ENCODE measurements at regions not wholly inside any gene's neighbourhood (a gene's known extent, or its start where the extent isn't known, plus 50 kb on each side); places are given as distances from the start of the nearest gene placed in this dataset.
"Not testable (repeated sequence)": the region's sequence is repeated elsewhere in the genome, so short reads cannot be mapped to it uniquely, and the experiment has no call there.

DNA sequence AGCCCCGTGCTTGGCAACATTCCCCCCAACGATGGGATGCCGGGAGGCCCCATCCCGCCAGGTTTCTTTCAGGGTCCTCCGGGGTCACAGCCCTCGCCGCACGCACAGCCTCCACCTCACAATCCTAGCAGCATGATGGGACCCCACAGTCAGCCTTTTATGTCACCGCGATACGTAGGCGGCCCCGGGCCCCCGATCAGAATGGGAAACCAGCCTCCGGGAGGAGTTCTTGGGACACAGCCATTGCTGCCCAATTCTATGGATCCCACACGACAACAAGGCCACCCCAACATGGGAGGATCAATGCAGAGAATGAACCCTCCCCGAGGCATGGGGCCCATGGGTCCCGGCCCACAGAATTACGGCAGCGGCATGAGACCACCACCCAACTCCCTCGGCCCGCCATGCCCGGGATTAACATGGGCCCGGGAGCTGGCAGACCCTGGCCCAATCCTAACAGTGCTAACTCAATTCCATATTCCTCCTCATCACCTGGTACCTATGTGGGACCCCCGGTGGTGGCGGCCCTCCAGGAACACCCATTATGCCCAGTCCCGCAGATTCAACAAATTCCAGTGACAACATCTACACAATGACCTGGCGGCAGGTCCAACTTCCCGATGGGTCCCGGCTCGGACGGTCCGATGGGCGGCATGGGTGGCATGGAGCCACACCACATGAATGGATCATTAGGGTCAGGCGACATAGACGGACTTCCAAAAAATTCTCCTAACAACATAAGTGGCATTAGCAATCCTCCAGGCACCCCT lies 116.0 kb upstream of the CDK13 start:
- DNase-seq; H3K27ac Mint-ChIP-seq; H3K9me3 Mint-ChIP-seq; H3K4me1 Mint-ChIP-seq (ENCODE audit: low read depth); ATAC-seq; H3K36me3 Mint-ChIP-seq (ENCODE audit: low read depth); intact Hi-C loops (cut with micrococcal nuclease); POLR2A ChIA-PET: not testable (repeated sequence)
- CTCF ChIA-PET = interaction anchor here (1.6 to 2.4 kb wide), 2 partner anchors 62 to 253 kb away, joined by 6 read pairs; no protein-coding TSS in a partner anchor
- H3K27me3 Mint-ChIP-seq = peaks cover 39% of the 10 kb centered on the region
- peak overlapping the region; percentile 41 for H3K4me3 Mint-ChIP-seq

DNA sequence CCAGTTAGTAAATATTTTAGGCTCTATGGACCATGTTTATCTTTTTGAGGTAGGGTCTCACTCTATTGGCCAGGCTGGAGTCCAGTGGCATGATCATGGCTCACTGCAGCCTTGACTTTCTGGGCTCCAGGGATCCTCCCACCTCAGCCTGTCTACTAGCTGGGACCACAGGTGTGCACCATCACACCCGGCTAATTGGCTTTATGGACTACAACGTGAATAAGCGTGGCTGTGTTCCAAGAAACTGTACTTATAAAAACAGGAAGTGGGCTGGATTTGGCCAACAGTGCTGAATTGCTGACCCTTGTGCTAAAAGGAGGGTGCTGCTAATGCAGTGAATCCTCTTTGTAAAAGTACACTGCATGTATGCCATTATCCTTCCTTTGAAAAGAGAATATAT lies 111.7 kb upstream of the CDK13 start:
- DNase-seq (no peak), ATAC-seq (no peak)
- POLR2A ChIA-PET = no interaction called here
- TF ChIP-seq, protein P1, sequence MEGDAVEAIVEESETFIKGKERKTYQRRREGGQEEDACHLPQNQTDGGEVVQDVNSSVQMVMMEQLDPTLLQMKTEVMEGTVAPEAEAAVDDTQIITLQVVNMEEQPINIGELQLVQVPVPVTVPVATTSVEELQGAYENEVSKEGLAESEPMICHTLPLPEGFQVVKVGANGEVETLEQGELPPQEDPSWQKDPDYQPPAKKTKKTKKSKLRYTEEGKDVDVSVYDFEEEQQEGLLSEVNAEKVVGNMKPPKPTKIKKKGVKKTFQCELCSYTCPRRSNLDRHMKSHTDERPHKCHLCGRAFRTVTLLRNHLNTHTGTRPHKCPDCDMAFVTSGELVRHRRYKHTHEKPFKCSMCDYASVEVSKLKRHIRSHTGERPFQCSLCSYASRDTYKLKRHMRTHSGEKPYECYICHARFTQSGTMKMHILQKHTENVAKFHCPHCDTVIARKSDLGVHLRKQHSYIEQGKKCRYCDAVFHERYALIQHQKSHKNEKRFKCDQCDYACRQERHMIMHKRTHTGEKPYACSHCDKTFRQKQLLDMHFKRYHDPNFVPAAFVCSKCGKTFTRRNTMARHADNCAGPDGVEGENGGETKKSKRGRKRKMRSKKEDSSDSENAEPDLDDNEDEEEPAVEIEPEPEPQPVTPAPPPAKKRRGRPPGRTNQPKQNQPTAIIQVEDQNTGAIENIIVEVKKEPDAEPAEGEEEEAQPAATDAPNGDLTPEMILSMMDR (IDR thresholded peaks at IDR 0.05) = no peak
- peaks cover 3% of the 10 kb centered on the region for H3K4me1 Mint-ChIP-seq (ENCODE audit: low read depth)
- no peaks in the 10 kb centered on the region for H3K9me3 Mint-ChIP-seq
- CTCF ChIA-PET = no interaction called here
- no peak overlapping the region for H3K4me3 Mint-ChIP-seq
- no peaks in the 10 kb centered on the region for H3K36me3 Mint-ChIP-seq (ENCODE audit: low read depth)
- H3K27me3 Mint-ChIP-seq = peaks cover 46% of the 10 kb centered on the region
- intact Hi-C loops (cut with micrococcal nuclease) = no loop called here
- no peak overlapping the region for H3K27ac Mint-ChIP-seq

GRCh38 chr7:39845006-39845405 lies 105.0 kb upstream of the CDK13 start:
- Mint-ChIP-seq H3K27me3 (peaks cover 17% of the 10 kb centered on the region), H3K9me3 (no peaks in the 10 kb centered on the region), H3K36me3 (ENCODE audit: low read depth) (no peaks in the 10 kb centered on the region), H3K4me3 (no peak overlapping the region), H3K4me1 (ENCODE audit: low read depth) (no peaks in the 10 kb centered on the region), H3K27ac (no peak overlapping the region)
- no peak for ATAC-seq
- TF ChIP-seq, protein P1 (IDR thresholded peaks at IDR 0.05) = no peak
- intact Hi-C loops (cut with micrococcal nuclease) = no loop called here
- no peak for DNase-seq
- ChIA-PET POLR2A (no interaction called here), CTCF (interaction anchor here (1.4 kb wide), 1 partner anchor 207 kb away, joined by 4 read pairs; no protein-coding TSS in a partner anchor)

- ATAC-seq (no peak), DNase-seq (no peak)
- no peak overlapping the region for H3K27ac Mint-ChIP-seq
- CTCF ChIA-PET = no interaction called here
- TF ChIP-seq, protein P1 (IDR thresholded peaks at IDR 0.05) = no peak
- POLR2A ChIA-PET = no interaction called here
- H3K27me3 Mint-ChIP-seq = peaks cover 16% of the 10 kb centered on the region
- H3K4me1 Mint-ChIP-seq (ENCODE audit: low read depth) = no peaks in the 10 kb centered on the region
- H3K4me3 Mint-ChIP-seq = no peak overlapping the region
- H3K9me3 Mint-ChIP-seq = no peaks in the 10 kb centered on the region
- intact Hi-C loops (cut with micrococcal nuclease) = no loop called here
- no peaks in the 10 kb centered on the region for H3K36me3 Mint-ChIP-seq (ENCODE audit: low read depth)
Measured at GRCh38 chr7:39847227-39847626, 102.8 kb upstream of the CDK13 start.

GRCh38 chr7:39851466-39852045 lies 98.5 kb upstream of the CDK13 start:
- TF ChIP-seq, protein P1 (IDR thresholded peaks at IDR 0.05) = no peak
- H3K4me1 Mint-ChIP-seq (ENCODE audit: low read depth) = peaks cover 6% of the 10 kb centered on the region
- no peaks in the 10 kb centered on the region for H3K9me3 Mint-ChIP-seq
- peaks cover 26% of the 10 kb centered on the region for H3K27me3 Mint-ChIP-seq
- ATAC-seq (no peak), DNase-seq (no peak)
- POLR2A ChIA-PET = no interaction called here
- intact Hi-C loops (cut with micrococcal nuclease) = no loop called here
- CTCF ChIA-PET = no interaction called here
- no peak overlapping the region for H3K27ac Mint-ChIP-seq
- H3K4me3 Mint-ChIP-seq = no peak overlapping the region
- H3K36me3 Mint-ChIP-seq (ENCODE audit: low read depth) = no peaks in the 10 kb centered on the region

DNA sequence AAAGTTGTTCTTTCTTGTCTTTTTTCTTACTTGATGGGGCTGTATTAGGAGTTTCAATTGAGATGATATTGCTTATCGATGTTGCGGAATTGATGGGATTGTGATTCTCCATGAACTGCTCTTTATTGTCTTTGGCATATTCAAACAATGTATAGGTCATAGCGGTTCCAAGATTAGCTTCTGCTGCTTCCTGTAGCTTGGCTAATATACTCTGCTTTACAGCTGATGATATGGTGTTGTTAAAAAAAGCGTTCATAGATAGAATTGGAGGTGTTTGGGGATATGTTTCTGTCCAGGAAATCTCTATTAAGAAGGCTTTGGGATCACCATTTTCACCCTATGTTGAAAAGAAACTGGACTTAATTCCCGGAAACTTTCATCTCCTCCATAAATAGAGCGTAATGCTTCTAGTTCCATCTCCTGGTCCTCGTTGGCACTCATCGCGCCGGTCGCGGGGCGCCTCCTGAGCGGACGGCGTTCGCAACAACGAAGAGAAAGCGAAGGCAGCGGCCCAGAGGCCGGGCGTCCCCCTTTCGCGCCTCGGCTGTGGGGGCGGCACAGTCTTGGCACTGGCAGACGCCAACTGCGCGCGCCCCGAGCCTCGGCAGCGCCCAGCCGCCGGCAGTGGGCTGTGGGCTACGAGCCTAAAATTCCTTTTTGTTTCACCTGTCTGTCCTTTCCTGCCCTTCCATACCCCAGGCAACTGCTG lies 95.3 kb upstream of the CDK13 start:
- DNase-seq; H3K36me3 Mint-ChIP-seq (ENCODE audit: low read depth); intact Hi-C loops (cut with micrococcal nuclease); H3K9me3 Mint-ChIP-seq; H3K27ac Mint-ChIP-seq; POLR2A ChIA-PET; H3K4me1 Mint-ChIP-seq (ENCODE audit: low read depth): not testable (repeated sequence)
- CTCF ChIA-PET = interaction anchor here (0.6 kb wide), 1 partner anchor 57 kb away, joined by 3 read pairs; no protein-coding TSS in a partner anchor
- peaks cover 31% of the 10 kb centered on the region for H3K27me3 Mint-ChIP-seq
- ATAC-seq = peak; percentile 99
- H3K4me3 Mint-ChIP-seq = peak overlapping the region; percentile 71

All from activated CD8-positive, alpha-beta T cell treated with anti-CD3 and anti-CD28 coated beads for 36 hours (primary cell).